ENCODE measurements at regions not wholly inside any gene's neighbourhood (a gene's known extent, or its start where the extent isn't known, plus 50 kb on each side); places are given as distances from the start of the nearest gene placed in this dataset.
A peak's percentile ranks its signal among the peaks of the same experiment; 100 is the strongest.

GRCh38 chr9:135332979-135333748, 146.4 kb upstream of the PPP1R26 start:
- no peak for DNase-seq
- H3K4me1 ChIP-seq, result no peaks in the 10 kb centered on the region
- WGBS, 5 donors, result 94 to 96% (median 95%) methylated on average over 7 of the region's 7 CpGs
- H3K27me3 ChIP-seq, result peaks cover 0 to 50% (median 0%) of the 10 kb centered on the region in 3 donors
- no peak for TF ChIP-seq POLR2AphosphoS5 (IDR thresholded peaks at IDR 0.05)
- TF ChIP-seq EP300 (IDR thresholded peaks at IDR 0.05), result no peak
- no peak for TF ChIP-seq CTCF (IDR thresholded peaks at IDR 0.05)
- no peak for TF ChIP-seq POLR2A (IDR thresholded peaks at IDR 0.05)
- H3K4me3 ChIP-seq, result no peak overlapping the region
- intact Hi-C loops (cut with DNase I; ENCODE audit: low total_unique reads), result no loop called here
- no peaks in the 10 kb centered on the region for H3K9me3 ChIP-seq
- H3K36me3 ChIP-seq, result no peaks in the 10 kb centered on the region
- H3K27ac ChIP-seq, result no peak overlapping the region

GRCh38 chr9:135334953-135335460, 144.6 kb upstream of the PPP1R26 start:
- 81 to 90% (median 84%) methylated on average over 6 to 9 of the region's 9 CpGs for WGBS, 5 donors
- intact Hi-C loops (cut with DNase I; ENCODE audit: low total_unique reads), result no loop called here
- Histone ChIP-seq H3K4me1 (peaks cover 0 to 2% (median 0%) of the 10 kb centered on the region in 4 donors), H3K4me3 (no peak overlapping the region), H3K9me3 (no peaks in the 10 kb centered on the region), H3K36me3 (no peaks in the 10 kb centered on the region), H3K27ac (no peak overlapping the region), H3K27me3 (peaks cover 0 to 49% (median 0%) of the 10 kb centered on the region in 3 donors)
- no peak for TF ChIP-seq POLR2A (IDR thresholded peaks at IDR 0.05)
- TF ChIP-seq CTCF (IDR thresholded peaks at IDR 0.05), result no peak
- DNase-seq, result no peak

GRCh38 chr9:135335691-135336181, 143.8 kb upstream of the PPP1R26 start:
- Histone ChIP-seq H3K4me3 (no peak overlapping the region), H3K27me3 (peaks cover 0 to 50% (median 0%) of the 10 kb centered on the region in 3 donors), H3K36me3 (no peaks in the 10 kb centered on the region), H3K4me1 (peaks cover 0 to 8% (median 2%) of the 10 kb centered on the region in 4 donors), H3K27ac (no peak overlapping the region), H3K9me3 (no peaks in the 10 kb centered on the region)
- 88 to 93% (median 89%) methylated on average over 14 of the region's 14 CpGs for WGBS, 5 donors
- TF ChIP-seq EP300 (IDR thresholded peaks at IDR 0.05) (no peak), CTCF (IDR thresholded peaks at IDR 0.05) (no peak), POLR2A (IDR thresholded peaks at IDR 0.05) (no peak), POLR2AphosphoS5 (IDR thresholded peaks at IDR 0.05) (no peak)
- DNase-seq, result peak in 1 of 2 donors; percentile 25
- intact Hi-C loops (cut with DNase I; ENCODE audit: low total_unique reads), result no loop called here

- DNase-seq, result no peak
- H3K4me3 ChIP-seq, result no peak overlapping the region
- no peak overlapping the region for H3K27ac ChIP-seq
- intact Hi-C loops (cut with DNase I; ENCODE audit: low total_unique reads), result no loop called here
- H3K36me3 ChIP-seq, result no peaks in the 10 kb centered on the region
- TF ChIP-seq POLR2AphosphoS5 (IDR thresholded peaks at IDR 0.05), result no peak
- TF ChIP-seq EP300 (IDR thresholded peaks at IDR 0.05), result no peak
- no peak for TF ChIP-seq POLR2A (IDR thresholded peaks at IDR 0.05)
- no peak for TF ChIP-seq CTCF (IDR thresholded peaks at IDR 0.05)
- H3K27me3 ChIP-seq, result peaks cover 0 to 54% (median 0%) of the 10 kb centered on the region in 3 donors
- peaks cover 0 to 12% (median 6%) of the 10 kb centered on the region in 4 donors for H3K4me1 ChIP-seq
- 83 to 87% (median 85%) methylated on average over 23 of the region's 23 CpGs for WGBS, 5 donors
- no peaks in the 10 kb centered on the region for H3K9me3 ChIP-seq
These were observed 142.7 kb upstream of the PPP1R26 start for GRCh38 chr9:135336722-135337527.

Measured in stomach (tissue), 8 donors.